ENCODE measurements at regions not wholly inside any gene's neighbourhood (a gene's known extent, or its start where the extent isn't known, plus 50 kb on each side); places are given as distances from the start of the nearest gene placed in this dataset.

- TF ChIP-seq FOS (IDR thresholded peaks at IDR 0.05; ENCODE audit: borderline replicate concordance, insufficient read depth, low read length) (no peak), CTCF (IDR thresholded peaks at IDR 0.05; ENCODE audit: extremely low read depth in 1 of 2, insufficient read depth in 1 of 2, low read depth in 1 of 2, low read length in 2 of 2) (no peak), MAX (IDR thresholded peaks at IDR 0.05; ENCODE audit: insufficient read depth, insufficient read length) (no peak), JUN (IDR thresholded peaks at IDR 0.05; ENCODE audit: borderline replicate concordance, insufficient read depth, insufficient read length, low read depth) (no peak)
Observed at GRCh38 chr2:116117845-116118244, 1675.4 kb downstream of the DPP10 start.
